DOHH2 (cell line): ENCODE measurements at regions not wholly inside any gene's neighbourhood (a gene's known extent, or its start where the extent isn't known, plus 50 kb on each side); places are given as distances from the start of the nearest gene placed in this dataset.

Source experiments
- EZH2phosphoT487 ChIP-seq: fragments of 200-600 bp; sonication (generic); IDR thresholded peaks from 2 replicates; pipeline ENCODE4 v1.6.1; 2017; ENCODE audit warnings: borderline replicate concordance, mild to moderate bottlenecking, antibody characterized with exemption, low read length, moderate library complexity, mixed read lengths
- TF ChIP-seq, protein P1 (sequence below): fragments of 200-600 bp; sonication (generic); IDR thresholded peaks from one replicate; pipeline ENCODE4 v1.5.1; 2014; ENCODE audit warnings: antibody characterized with exemption, mild to moderate bottlenecking, low read depth, low read length; ENCODE audit not compliant: poor library complexity, severe bottlenecking

DNA sequence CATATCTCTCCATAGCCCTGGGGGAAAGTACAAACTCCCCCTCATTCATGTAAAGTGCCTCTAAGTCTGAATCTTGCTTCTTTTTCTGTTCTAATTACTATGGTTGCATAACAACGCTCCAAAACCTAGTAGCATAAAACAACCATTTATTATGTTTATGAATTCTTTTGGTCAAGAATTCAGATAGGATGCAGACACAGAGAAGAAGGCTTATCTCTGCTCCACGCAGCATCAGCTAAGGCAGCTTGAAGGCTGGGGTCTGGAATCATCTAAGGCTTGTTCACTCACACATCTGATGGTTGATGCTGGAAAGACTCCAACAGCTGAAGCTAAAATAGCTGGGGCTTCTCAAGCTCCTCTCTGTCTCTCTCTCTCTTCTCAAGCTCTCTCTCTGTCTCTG lies 564.5 kb downstream of the ZNF674 start:
- TF ChIP-seq, protein P1, sequence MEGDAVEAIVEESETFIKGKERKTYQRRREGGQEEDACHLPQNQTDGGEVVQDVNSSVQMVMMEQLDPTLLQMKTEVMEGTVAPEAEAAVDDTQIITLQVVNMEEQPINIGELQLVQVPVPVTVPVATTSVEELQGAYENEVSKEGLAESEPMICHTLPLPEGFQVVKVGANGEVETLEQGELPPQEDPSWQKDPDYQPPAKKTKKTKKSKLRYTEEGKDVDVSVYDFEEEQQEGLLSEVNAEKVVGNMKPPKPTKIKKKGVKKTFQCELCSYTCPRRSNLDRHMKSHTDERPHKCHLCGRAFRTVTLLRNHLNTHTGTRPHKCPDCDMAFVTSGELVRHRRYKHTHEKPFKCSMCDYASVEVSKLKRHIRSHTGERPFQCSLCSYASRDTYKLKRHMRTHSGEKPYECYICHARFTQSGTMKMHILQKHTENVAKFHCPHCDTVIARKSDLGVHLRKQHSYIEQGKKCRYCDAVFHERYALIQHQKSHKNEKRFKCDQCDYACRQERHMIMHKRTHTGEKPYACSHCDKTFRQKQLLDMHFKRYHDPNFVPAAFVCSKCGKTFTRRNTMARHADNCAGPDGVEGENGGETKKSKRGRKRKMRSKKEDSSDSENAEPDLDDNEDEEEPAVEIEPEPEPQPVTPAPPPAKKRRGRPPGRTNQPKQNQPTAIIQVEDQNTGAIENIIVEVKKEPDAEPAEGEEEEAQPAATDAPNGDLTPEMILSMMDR, result no peak
- no peak for TF ChIP-seq EZH2phosphoT487
